ENCODE measurements at regions not wholly inside any gene's neighbourhood (a gene's known extent, or its start where the extent isn't known, plus 50 kb on each side); places are given as distances from the start of the nearest gene placed in this dataset.

DNA sequence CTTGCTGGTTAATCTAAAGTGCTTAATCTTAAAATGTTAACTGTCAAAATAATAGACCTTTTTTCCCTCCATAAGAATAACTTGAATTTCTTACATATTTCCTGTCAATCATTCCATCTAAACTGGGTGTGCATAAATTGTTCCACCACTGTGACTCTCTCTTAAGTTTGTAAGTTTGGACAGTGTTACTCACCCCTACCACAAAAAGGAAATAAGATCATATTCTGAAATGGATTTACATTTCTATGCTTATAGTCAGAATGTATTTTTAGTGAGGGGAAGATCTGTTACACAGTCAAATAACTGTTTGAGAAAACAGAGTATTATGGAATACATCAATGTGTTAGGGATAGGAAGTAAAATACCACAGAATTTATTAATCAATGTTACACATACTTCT, 109.6 kb upstream of the DPYD start:
- TF ChIP-seq, protein P1, sequence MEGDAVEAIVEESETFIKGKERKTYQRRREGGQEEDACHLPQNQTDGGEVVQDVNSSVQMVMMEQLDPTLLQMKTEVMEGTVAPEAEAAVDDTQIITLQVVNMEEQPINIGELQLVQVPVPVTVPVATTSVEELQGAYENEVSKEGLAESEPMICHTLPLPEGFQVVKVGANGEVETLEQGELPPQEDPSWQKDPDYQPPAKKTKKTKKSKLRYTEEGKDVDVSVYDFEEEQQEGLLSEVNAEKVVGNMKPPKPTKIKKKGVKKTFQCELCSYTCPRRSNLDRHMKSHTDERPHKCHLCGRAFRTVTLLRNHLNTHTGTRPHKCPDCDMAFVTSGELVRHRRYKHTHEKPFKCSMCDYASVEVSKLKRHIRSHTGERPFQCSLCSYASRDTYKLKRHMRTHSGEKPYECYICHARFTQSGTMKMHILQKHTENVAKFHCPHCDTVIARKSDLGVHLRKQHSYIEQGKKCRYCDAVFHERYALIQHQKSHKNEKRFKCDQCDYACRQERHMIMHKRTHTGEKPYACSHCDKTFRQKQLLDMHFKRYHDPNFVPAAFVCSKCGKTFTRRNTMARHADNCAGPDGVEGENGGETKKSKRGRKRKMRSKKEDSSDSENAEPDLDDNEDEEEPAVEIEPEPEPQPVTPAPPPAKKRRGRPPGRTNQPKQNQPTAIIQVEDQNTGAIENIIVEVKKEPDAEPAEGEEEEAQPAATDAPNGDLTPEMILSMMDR (IDR thresholded peaks at IDR 0.05): no peak
- no peak for TF ChIP-seq POLR2AphosphoS5 (IDR thresholded peaks at IDR 0.05)
- no peak for TF ChIP-seq POLR2A (IDR thresholded peaks at IDR 0.05)
